Fibroblast of lung (primary cell): ENCODE measurements at regions not wholly inside any gene's neighbourhood (a gene's known extent, or its start where the extent isn't known, plus 50 kb on each side); places are given as distances from the start of the nearest gene placed in this dataset.

ENCODE experiments used
- DNase-seq, 2 donors: peaks; one replicate each; pipeline versions ENCODE4 v3.0.0 to v3.0.0-alpha.2; 2010; ENCODE audit warnings: low read depth in 2 of 2
- H2AFZ ChIP-seq: 2 replicates; pipeline ENCODE4 v1.5.1; 2012; ENCODE audit warnings: low read length, control low read depth, inconsistent platforms
- H3K27ac ChIP-seq: 2 replicates; pipeline ENCODE4 v1.5.1; 2011; ENCODE audit warnings: low read length, control low read depth; ENCODE audit not compliant: insufficient read depth
- H3K27me3 ChIP-seq: 2 replicates; pipeline ENCODE4 v1.5.1; 2011; ENCODE audit warnings: mild to moderate bottlenecking, low read length; ENCODE audit not compliant: control insufficient read depth, insufficient read depth
- H3K36me3 ChIP-seq: 2 replicates; pipeline ENCODE4 v1.5.1; 2011; ENCODE audit warnings: low read length; ENCODE audit not compliant: control insufficient read depth, insufficient read depth
- H3K4me1 ChIP-seq: 2 replicates; pipeline ENCODE4 v1.5.1; 2011; ENCODE audit warnings: low read length; ENCODE audit not compliant: control insufficient read depth, insufficient read depth; ENCODE audit errors: extremely low read depth
- H3K4me2 ChIP-seq: 2 replicates; pipeline ENCODE4 v1.5.1; 2011; ENCODE audit warnings: low read length, control low read depth; ENCODE audit not compliant: insufficient read depth; ENCODE audit errors: extremely low read depth
- H3K4me3 ChIP-seq, 4 experiments: fragments of 200-600 bp in 1 of 4; sonication (generic) in 1 of 4; replicated peaks in 1 of 4; 2 replicates each; pipeline ENCODE4 v1.5.1; 2011 to 2016; ENCODE audit warnings: low read length in 4 of 4, low read depth in 3 of 4, mild to moderate bottlenecking in 3 of 4, control low read depth in 2 of 4, inconsistent platforms in 1 of 4, mixed read lengths in 1 of 4; ENCODE audit not compliant: insufficient read depth in 1 of 4; ENCODE audit errors: control extremely low read depth in 1 of 4
- H3K79me2 ChIP-seq: 2 replicates; pipeline ENCODE4 v1.5.1; 2012; ENCODE audit warnings: mild to moderate bottlenecking, low read length, inconsistent platforms; ENCODE audit not compliant: control insufficient read depth, insufficient read depth
- H3K9ac ChIP-seq: 2 replicates; pipeline ENCODE4 v1.5.1; 2011; ENCODE audit warnings: mild to moderate bottlenecking, low read length, control low read depth; ENCODE audit not compliant: insufficient read depth
- H3K9me3 ChIP-seq: 2 replicates; pipeline ENCODE4 v1.5.1; 2012; ENCODE audit warnings: low read depth, low read length; ENCODE audit not compliant: control insufficient read depth, insufficient read depth
- H4K20me1 ChIP-seq: 2 replicates; pipeline ENCODE4 v1.5.1; 2011; ENCODE audit warnings: low read length; ENCODE audit not compliant: control insufficient read depth, insufficient read depth; ENCODE audit errors: extremely low read depth
- CTCF ChIP-seq, 2 donors: IDR thresholded peaks in 1 of 2; conservative IDR thresholded peaks in 1 of 2; 1 replicate in 1 of 2; 2 replicates in 1 of 2; pipeline ENCODE4 v1.5.1; 2011 to 2012; ENCODE audit warnings: low read length in 2 of 2, control low read depth in 1 of 2, inconsistent platforms in 1 of 2, low read depth in 1 of 2, mild to moderate bottlenecking in 1 of 2
- EZH2 ChIP-seq: IDR thresholded peaks from 2 replicates; pipeline ENCODE4 v1.5.1; 2012; ENCODE audit warnings: low read length, control low read depth, mild to moderate bottlenecking; ENCODE audit errors: missing control alignments

DNA sequence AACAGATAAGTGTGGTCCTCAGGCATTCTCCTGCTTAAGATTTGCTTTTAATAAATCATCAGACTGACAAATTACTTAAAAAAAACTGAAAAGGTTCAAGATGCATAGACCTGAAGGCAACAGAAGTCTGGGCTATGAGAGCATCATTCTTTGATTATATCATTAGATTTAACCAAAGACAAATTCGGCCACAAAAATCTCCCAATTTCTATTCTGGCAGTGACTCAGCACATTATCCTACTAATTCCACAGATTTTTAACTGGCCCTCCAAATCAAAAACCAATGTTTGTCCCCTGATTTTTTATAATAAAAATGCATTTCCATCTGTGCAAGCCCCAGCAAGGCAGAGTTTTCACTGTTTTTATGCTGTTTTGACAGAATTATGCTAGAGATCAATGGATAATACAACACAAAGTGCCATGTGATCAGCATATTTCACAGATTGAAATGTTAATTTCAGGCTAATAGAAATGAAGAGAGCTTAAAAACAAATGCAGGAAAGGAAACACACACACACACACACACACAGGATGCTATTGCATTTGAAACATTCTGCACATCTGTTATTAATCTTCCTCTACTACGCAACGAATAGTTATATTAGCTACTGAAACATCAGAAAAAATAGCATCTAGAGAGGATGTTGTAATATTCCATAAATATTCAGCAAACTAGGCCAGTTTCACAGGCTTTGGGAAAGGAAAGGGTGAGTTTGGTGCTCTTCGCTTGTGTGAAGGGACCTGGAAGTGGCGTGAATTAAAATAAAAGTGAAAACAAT lies 177.6 kb upstream of the ST8SIA4 start:
- Histone ChIP-seq H2AFZ (no peak overlapping the region), H3K36me3 (no peaks in the 10 kb centered on the region), H3K9me3 (no peaks in the 10 kb centered on the region), H3K27me3 (no peaks in the 10 kb centered on the region), H3K4me1 (no peaks in the 10 kb centered on the region), H3K79me2 (no peaks in the 10 kb centered on the region), H3K9ac (no peak overlapping the region), H3K4me2 (no peak overlapping the region), H3K4me3 (no peak overlapping the region), H4K20me1 (no peaks in the 10 kb centered on the region), H3K27ac (no peak overlapping the region)
- TF ChIP-seq EZH2 (no peak), CTCF (conservative IDR thresholded peaks at IDR 0.05 in 1 of 2, IDR thresholded peaks at IDR 0.05 in 1 of 2; ENCODE audit: low read depth in 1 of 2, low read length in 2 of 2) (no peak)
- DNase-seq, result peak; percentile 39 to 86

DNA sequence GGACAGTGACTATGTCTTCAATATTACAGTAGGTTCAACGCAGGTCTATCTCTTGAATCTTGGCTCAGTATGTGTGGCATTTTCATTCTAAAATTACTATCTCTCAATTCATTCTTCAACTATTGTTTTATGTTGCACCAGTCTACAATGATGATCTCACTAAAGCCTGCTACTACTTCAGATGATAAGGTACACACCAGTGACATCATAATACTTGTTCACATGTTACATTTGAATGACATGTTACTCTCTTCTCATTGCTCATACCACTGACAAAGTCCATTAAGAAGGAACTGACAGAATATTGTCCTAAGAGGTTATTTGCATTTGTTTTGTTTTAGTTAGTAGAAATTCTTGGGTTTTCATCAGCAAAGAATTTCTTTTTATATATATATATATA lies 165.2 kb upstream of the ST8SIA4 start:
- Histone ChIP-seq H3K9ac (no peak overlapping the region), H3K4me3 (no peak overlapping the region), H3K27me3 (no peaks in the 10 kb centered on the region), H3K79me2 (no peaks in the 10 kb centered on the region), H4K20me1 (no peaks in the 10 kb centered on the region), H3K4me1 (no peaks in the 10 kb centered on the region), H3K27ac (no peak overlapping the region), H3K4me2 (no peak overlapping the region), H3K36me3 (no peaks in the 10 kb centered on the region), H3K9me3 (no peaks in the 10 kb centered on the region), H2AFZ (no peak overlapping the region)
- TF ChIP-seq EZH2 (no peak), CTCF (conservative IDR thresholded peaks at IDR 0.05 in 1 of 2, IDR thresholded peaks at IDR 0.05 in 1 of 2; ENCODE audit: low read depth in 1 of 2, low read length in 2 of 2) (no peak)
- DNase-seq, result no peak

GRCh38 chr5:101067429-101067828 lies 164.3 kb upstream of the ST8SIA4 start:
- Histone ChIP-seq H3K4me2 (no peak overlapping the region), H3K9ac (no peak overlapping the region), H3K27me3 (no peaks in the 10 kb centered on the region), H3K27ac (no peak overlapping the region), H3K9me3 (no peaks in the 10 kb centered on the region), H2AFZ (no peak overlapping the region), H3K79me2 (no peaks in the 10 kb centered on the region), H3K4me1 (no peaks in the 10 kb centered on the region), H3K36me3 (no peaks in the 10 kb centered on the region), H3K4me3 (no peak overlapping the region), H4K20me1 (no peaks in the 10 kb centered on the region)
- no peak for TF ChIP-seq EZH2
- TF ChIP-seq CTCF (conservative IDR thresholded peaks at IDR 0.05 in 1 of 2, IDR thresholded peaks at IDR 0.05 in 1 of 2; ENCODE audit: low read depth in 1 of 2, low read length in 2 of 2), result no peak
- DNase-seq, result peak in 1 of 2 donors; percentile 25
